LNCaP clone FGC (cell line): ENCODE measurements at regions not wholly inside any gene's neighbourhood (a gene's known extent, or its start where the extent isn't known, plus 50 kb on each side); places are given as distances from the start of the nearest gene placed in this dataset.

ENCODE experiments used
- DNase-seq: peaks from one replicate; pipeline ENCODE4 v3.0.0-alpha.2; 2011; ENCODE audit warnings: low read depth
- H3K4me3 ChIP-seq: 2 replicates; pipeline ENCODE4 v1.5.1; 2011; ENCODE audit warnings: mild to moderate bottlenecking, low read depth, low read length, control low read depth
- CTCF ChIP-seq: IDR thresholded peaks from 2 replicates; pipeline ENCODE4 v1.5.1; 2012; ENCODE audit warnings: mild to moderate bottlenecking; ENCODE audit not compliant: control insufficient read depth, insufficient read depth; ENCODE audit errors: extremely low read depth

GRCh38 chr5:174312270-174312617 is 266.7 kb downstream of the NSG2 start:
- DNase-seq = no peak
- no peak overlapping the region for H3K4me3 ChIP-seq
- no peak for TF ChIP-seq CTCF

- no peak overlapping the region for H3K4me3 ChIP-seq
- TF ChIP-seq CTCF = no peak
- no peak for DNase-seq
These were observed 267.1 kb downstream of the NSG2 start for GRCh38 chr5:174312641-174313040.

- no peak overlapping the region for H3K4me3 ChIP-seq
- TF ChIP-seq CTCF = no peak
- no peak for DNase-seq
These were observed 268.1 kb downstream of the NSG2 start for GRCh38 chr5:174313615-174314014.

- no peak for TF ChIP-seq CTCF
- DNase-seq = no peak
- H3K4me3 ChIP-seq = no peak overlapping the region
These were observed 268.8 kb downstream of the NSG2 start for GRCh38 chr5:174314261-174314660.

- no peak for TF ChIP-seq CTCF
- H3K4me3 ChIP-seq = no peak overlapping the region
- DNase-seq = no peak
These were observed 270.0 kb downstream of the NSG2 start for GRCh38 chr5:174315471-174315870.

- no peak for DNase-seq
- no peak overlapping the region for H3K4me3 ChIP-seq
- no peak for TF ChIP-seq CTCF
These were observed 270.4 kb downstream of the NSG2 start for GRCh38 chr5:174315871-174316270.

- TF ChIP-seq CTCF = no peak
- no peak for DNase-seq
- H3K4me3 ChIP-seq = no peak overlapping the region
These were observed 270.8 kb downstream of the NSG2 start for GRCh38 chr5:174316326-174316725.
